ENCODE measurements at regions not wholly inside any gene's neighbourhood (a gene's known extent, or its start where the extent isn't known, plus 50 kb on each side); places are given as distances from the start of the nearest gene placed in this dataset.

DNA sequence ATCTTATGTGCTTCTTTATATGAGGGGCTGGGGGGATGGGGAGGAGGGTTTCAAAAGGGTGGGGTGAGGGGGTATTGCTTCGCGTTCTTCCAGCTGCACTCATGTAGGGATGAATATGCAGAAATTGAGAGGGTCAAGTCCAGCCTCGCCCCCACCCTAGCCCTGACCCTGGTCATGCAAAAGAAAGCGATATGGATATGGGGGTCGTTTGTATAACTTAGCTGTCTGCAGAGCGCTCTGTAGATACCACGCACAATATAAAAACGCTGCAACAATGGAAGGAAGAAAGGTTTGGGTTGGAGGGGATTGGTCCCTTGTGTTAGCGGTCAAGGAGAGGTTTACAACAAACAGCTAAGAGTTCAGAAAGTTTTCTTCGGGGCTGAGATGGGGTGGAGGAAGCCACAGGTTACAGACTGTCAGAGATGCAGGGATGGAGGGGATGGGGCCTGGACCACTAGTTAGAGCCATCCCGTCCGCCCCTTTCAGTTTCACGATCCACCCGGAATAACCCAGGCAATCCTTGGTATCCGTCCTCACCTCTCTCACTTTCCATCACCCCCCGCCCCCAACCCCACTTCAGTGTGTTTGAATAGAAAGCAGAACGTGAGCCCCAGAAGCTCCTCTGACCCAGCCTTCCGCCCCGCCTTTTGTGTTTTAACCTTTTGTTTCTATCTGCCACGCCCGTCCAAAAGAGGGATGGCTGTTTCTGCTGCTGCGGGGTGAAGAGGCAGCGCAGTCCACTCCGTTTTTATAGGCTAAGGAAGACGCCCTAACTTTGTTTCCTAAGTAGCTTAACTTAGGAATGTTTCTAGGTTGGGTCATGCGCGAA is 73.5 kb downstream of the SOX4 start:
- TF ChIP-seq POLR2AphosphoS5 (IDR thresholded peaks at IDR 0.05) (no peak), POLR2A (IDR thresholded peaks at IDR 0.05) (no peak)

Data from suprapubic skin (tissue), 4 donors.